Chondrocyte (in vitro differentiated cells): ENCODE measurements at regions not wholly inside any gene's neighbourhood (a gene's known extent, or its start where the extent isn't known, plus 50 kb on each side); places are given as distances from the start of the nearest gene placed in this dataset.

Source experiments
- DNase-seq: peaks from one replicate; pipeline ENCODE4 v3.0.0; 2021; ENCODE audit warnings: mixed read lengths, low spot score
- H3K27ac Mint-ChIP-seq: one replicate; pipeline ENCODE4 v1.8.0; 2021; ENCODE audit warnings: mild to moderate bottlenecking, moderate library complexity, mixed read lengths; ENCODE audit not compliant: unreplicated experiment
- H3K27me3 Mint-ChIP-seq: 2 replicates; pipeline ENCODE4 v1.8.0; 2021; ENCODE audit warnings: low read depth, mixed read lengths
- H3K36me3 Mint-ChIP-seq: 2 replicates; pipeline ENCODE4 v1.8.0; 2021; ENCODE audit warnings: low read depth, mixed read lengths
- H3K4me1 Mint-ChIP-seq: 2 replicates; pipeline ENCODE4 v1.8.0; 2021; ENCODE audit warnings: low read depth, mild to moderate bottlenecking, mixed read lengths
- H3K4me3 Mint-ChIP-seq: one replicate; pipeline ENCODE4 v1.8.0; 2021; ENCODE audit warnings: mild to moderate bottlenecking, moderate library complexity, mixed read lengths; ENCODE audit not compliant: unreplicated experiment
- H3K9me3 Mint-ChIP-seq: 2 replicates; pipeline ENCODE4 v1.8.0; 2021; ENCODE audit warnings: low read depth, mixed read lengths
- TF ChIP-seq, protein P1 (sequence below): fragments of 200-600 bp; sonication (generic); IDR thresholded peaks from 2 replicates; pipeline ENCODE4 v1.5.0; 2021; ENCODE audit warnings: antibody characterized with exemption, mild to moderate bottlenecking, moderate library complexity

DNA sequence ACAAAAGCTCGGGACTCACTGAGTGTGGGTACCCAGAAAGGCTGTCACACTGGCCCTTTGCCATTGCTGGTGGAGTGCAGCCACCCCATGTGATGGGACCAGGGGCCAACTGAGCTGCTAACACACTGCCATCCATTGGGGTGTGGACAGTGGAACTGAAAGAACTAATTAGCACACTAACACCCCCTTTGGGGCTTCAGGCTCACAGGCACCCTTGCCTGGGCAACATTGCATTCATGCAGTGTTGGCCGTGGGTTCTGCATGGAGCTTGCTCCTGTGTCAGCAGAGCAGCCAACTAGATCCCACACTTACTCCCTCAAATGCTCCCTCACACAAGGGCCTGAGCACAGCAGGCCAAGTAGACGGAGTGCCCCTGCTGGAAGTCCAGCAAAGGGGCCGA, 476.0 kb upstream of the ASIC2 start:
- Mint-ChIP-seq H3K9me3 (no peaks in the 10 kb centered on the region), H3K4me1 (no peaks in the 10 kb centered on the region), H3K27me3 (no peaks in the 10 kb centered on the region), H3K36me3 (no peaks in the 10 kb centered on the region), H3K4me3 (no peak overlapping the region), H3K27ac (no peak overlapping the region)
- no peak for DNase-seq
- TF ChIP-seq, protein P1, sequence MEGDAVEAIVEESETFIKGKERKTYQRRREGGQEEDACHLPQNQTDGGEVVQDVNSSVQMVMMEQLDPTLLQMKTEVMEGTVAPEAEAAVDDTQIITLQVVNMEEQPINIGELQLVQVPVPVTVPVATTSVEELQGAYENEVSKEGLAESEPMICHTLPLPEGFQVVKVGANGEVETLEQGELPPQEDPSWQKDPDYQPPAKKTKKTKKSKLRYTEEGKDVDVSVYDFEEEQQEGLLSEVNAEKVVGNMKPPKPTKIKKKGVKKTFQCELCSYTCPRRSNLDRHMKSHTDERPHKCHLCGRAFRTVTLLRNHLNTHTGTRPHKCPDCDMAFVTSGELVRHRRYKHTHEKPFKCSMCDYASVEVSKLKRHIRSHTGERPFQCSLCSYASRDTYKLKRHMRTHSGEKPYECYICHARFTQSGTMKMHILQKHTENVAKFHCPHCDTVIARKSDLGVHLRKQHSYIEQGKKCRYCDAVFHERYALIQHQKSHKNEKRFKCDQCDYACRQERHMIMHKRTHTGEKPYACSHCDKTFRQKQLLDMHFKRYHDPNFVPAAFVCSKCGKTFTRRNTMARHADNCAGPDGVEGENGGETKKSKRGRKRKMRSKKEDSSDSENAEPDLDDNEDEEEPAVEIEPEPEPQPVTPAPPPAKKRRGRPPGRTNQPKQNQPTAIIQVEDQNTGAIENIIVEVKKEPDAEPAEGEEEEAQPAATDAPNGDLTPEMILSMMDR, result no peak

DNA sequence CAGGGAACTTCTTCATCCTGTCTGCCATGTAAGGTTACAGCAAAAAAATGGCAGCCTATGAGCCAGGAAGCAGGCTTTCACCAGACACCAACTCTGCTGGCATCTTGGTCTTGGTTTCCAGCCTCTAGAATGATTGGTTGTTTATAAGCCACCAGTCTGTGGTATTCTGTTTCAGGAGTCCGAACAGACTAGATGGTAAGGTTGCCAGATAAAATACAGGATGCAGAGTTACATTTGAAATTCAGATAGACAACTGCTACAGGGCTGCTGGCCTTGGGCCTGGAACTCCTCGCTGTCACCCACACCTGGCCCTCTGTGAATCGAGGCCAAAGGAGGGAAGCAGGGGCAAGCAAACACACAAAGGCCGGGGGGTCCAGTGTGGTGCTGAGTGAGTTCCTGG, 478.8 kb upstream of the CCL2 start:
- H3K4me1 Mint-ChIP-seq, result no peaks in the 10 kb centered on the region
- no peaks in the 10 kb centered on the region for H3K36me3 Mint-ChIP-seq
- no peak overlapping the region for H3K27ac Mint-ChIP-seq
- H3K9me3 Mint-ChIP-seq, result no peaks in the 10 kb centered on the region
- H3K4me3 Mint-ChIP-seq, result no peak overlapping the region
- DNase-seq, result no peak
- TF ChIP-seq, protein P1, result no peak
- H3K27me3 Mint-ChIP-seq, result peaks cover 5% of the 10 kb centered on the region

DNA sequence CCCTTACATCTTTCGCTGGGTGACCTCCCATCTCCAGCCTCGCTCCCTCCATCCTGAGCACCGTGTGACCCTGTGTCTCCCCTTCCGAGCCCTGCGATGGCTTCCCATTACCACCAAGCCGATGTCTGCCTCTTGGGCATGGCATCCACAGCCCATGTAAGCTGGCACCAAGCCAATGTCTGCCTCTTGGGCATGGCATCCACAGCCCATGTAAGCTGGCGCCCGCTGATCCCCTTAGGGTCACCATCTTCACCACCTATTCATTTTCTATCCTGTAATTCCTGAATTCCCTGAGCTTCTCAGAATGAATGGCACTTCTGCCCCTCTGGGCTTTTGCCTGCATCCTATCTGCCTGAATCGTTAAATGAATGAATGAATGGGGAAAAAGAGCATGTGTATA, 478.2 kb upstream of the CCL2 start:
- no peaks in the 10 kb centered on the region for H3K4me1 Mint-ChIP-seq
- no peak for DNase-seq
- H3K9me3 Mint-ChIP-seq, result no peaks in the 10 kb centered on the region
- no peak overlapping the region for H3K4me3 Mint-ChIP-seq
- no peaks in the 10 kb centered on the region for H3K36me3 Mint-ChIP-seq
- TF ChIP-seq, protein P1, result no peak
- peaks cover 6% of the 10 kb centered on the region for H3K27me3 Mint-ChIP-seq
- no peak overlapping the region for H3K27ac Mint-ChIP-seq

DNA sequence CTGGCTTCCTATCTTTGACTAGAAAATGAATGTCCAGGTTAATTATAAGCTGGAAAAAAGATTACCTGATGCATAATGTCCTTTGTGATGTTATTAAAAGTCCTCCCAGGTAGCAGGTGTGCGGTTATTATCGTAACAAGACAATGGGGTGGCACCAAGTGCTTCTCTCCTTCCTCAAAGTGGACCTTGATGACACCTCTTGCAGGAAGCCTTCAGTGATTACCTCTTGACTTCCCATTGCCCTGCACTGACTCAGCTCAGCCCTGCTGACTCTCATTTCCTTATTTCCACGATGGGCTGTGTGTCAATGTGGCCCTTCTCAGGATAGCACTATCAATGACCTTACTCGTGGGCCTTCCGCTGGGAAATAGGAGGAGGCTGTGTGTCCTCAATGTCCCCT, 477.4 kb upstream of the CCL2 start:
- Mint-ChIP-seq H3K4me1 (no peaks in the 10 kb centered on the region), H3K4me3 (no peak overlapping the region), H3K36me3 (no peaks in the 10 kb centered on the region), H3K9me3 (no peaks in the 10 kb centered on the region), H3K27me3 (peaks cover 6% of the 10 kb centered on the region), H3K27ac (no peak overlapping the region)
- DNase-seq, result no peak
- TF ChIP-seq, protein P1, result no peak

DNA sequence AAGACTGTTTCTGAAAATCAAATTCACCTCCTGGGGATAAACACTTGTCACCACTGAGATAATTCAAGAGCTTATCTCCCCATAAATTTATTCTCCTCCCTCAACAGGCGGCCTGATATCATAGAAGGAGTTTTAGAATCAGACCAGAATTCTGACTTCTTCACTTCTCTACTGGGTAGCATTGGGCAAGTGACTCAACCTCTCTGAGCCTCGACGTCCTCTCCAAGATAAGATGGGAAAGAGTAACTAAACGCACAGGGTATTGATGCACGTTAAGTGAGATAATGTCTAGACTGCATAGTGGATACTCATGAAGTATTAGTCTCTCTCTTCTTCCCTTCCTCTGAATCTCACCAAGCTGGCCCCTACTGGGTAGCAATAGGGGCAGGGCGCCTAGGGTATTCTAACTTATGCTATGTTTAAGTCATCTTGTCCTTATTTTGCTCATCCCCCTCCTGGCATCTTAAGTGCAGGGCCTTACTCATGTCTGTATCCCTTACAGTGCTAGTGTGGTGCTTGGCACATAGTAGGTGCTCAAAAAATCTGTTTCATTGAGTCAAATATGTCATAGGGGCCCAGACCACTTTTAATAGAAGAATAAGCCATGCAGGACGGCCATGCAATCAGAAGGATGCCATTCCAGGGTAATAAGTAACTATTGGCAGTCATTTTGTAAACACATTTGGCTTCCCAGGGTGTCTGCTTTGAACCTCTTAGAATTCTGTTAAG, 476.4 kb upstream of the CCL2 start:
- no peaks in the 10 kb centered on the region for H3K9me3 Mint-ChIP-seq
- TF ChIP-seq, protein P1, result no peak
- no peaks in the 10 kb centered on the region for H3K4me1 Mint-ChIP-seq
- no peak overlapping the region for H3K4me3 Mint-ChIP-seq
- no peak overlapping the region for H3K27ac Mint-ChIP-seq
- peaks cover 6% of the 10 kb centered on the region for H3K27me3 Mint-ChIP-seq
- H3K36me3 Mint-ChIP-seq, result no peaks in the 10 kb centered on the region
- no peak for DNase-seq
